Endodermal cell (in vitro differentiated cells): ENCODE measurements at regions not wholly inside any gene's neighbourhood (a gene's known extent, or its start where the extent isn't known, plus 50 kb on each side); places are given as distances from the start of the nearest gene placed in this dataset.
"Not testable (repeated sequence)": the region's sequence is repeated elsewhere in the genome, so short reads cannot be mapped to it uniquely, and the experiment has no call there.

Source experiments
- DNase-seq: peaks from one replicate; pipeline ENCODE4 v3.0.0-alpha.2; 2017
- H3K27ac ChIP-seq: 2 replicates; pipeline ENCODE4 v1.5.1; 2013; ENCODE audit warnings: mild to moderate bottlenecking, low read depth, low read length, moderate library complexity
- H3K27me3 ChIP-seq: 2 replicates; pipeline ENCODE4 v1.6.1; 2013; ENCODE audit warnings: mild to moderate bottlenecking, low read length, moderate library complexity; ENCODE audit not compliant: insufficient read depth, control insufficient read depth, poor library complexity, severe bottlenecking
- H3K36me3 ChIP-seq: 2 replicates; pipeline ENCODE4 v1.7.0; 2013; ENCODE audit warnings: mild to moderate bottlenecking, low read length, moderate library complexity; ENCODE audit not compliant: control insufficient read depth, insufficient read depth
- H3K4me1 ChIP-seq: one replicate; pipeline ENCODE4 v1.7.0; 2013; ENCODE audit warnings: low read length; ENCODE audit not compliant: control insufficient read depth, insufficient read depth
- H3K4me3 ChIP-seq: 2 replicates; pipeline ENCODE4 v1.5.1; 2013; ENCODE audit warnings: mild to moderate bottlenecking, low read length, moderate library complexity
- H3K9ac ChIP-seq: 2 replicates; pipeline ENCODE4 v1.6.1; 2013; ENCODE audit warnings: mild to moderate bottlenecking, low read length, moderate library complexity; ENCODE audit not compliant: poor library complexity, severe bottlenecking; ENCODE audit errors: extremely low read depth
- H3K9me3 ChIP-seq: 2 replicates; pipeline ENCODE4 v1.6.1; 2013; ENCODE audit warnings: mild to moderate bottlenecking, low read length, moderate library complexity; ENCODE audit not compliant: control insufficient read depth
- H3K27ac Mint-ChIP-seq: 2 replicates; pipeline ENCODE4 v1.8.0; 2020; ENCODE audit warnings: mixed read lengths
- H3K27me3 Mint-ChIP-seq: 2 replicates; pipeline ENCODE4 v1.8.0; 2021; ENCODE audit warnings: mild to moderate bottlenecking, mixed read lengths; ENCODE audit not compliant: insufficient read depth
- H3K36me3 Mint-ChIP-seq: 2 replicates; pipeline ENCODE4 v1.8.0; 2020; ENCODE audit warnings: low read depth, mixed read lengths
- H3K4me1 Mint-ChIP-seq: 2 replicates; pipeline ENCODE4 v1.8.0; 2020; ENCODE audit warnings: mixed read lengths
- H3K4me3 Mint-ChIP-seq: 2 replicates; pipeline ENCODE4 v1.8.0; 2020; ENCODE audit warnings: mild to moderate bottlenecking, moderate library complexity, mixed read lengths
- H3K9me3 Mint-ChIP-seq: 2 replicates; pipeline ENCODE4 v1.8.0; 2020; ENCODE audit warnings: mild to moderate bottlenecking, mixed read lengths
- CTCF ChIP-seq: fragments of 200-600 bp; sonication (generic); conservative IDR thresholded peaks from 2 replicates; pipeline ENCODE4 v1.5.0; 2021; ENCODE audit warnings: antibody characterized with exemption, mild to moderate bottlenecking
- WGBS, 2 experiments: methylation state at CpG; one replicate each; pipeline versions ENCODE4 v1.1.5 to v1.1.7; 2013; ENCODE audit warnings: missing lambda C conversion rate in 2 of 2, mixed read lengths in 1 of 2; ENCODE audit not compliant: insufficient coverage in 1 of 2, insufficient read length in 1 of 2; 5-methylcytosine and 5-hydroxymethylcytosine counted together

- H3K4me3 ChIP-seq, result no peak overlapping the region
- peaks cover 7% of the 10 kb centered on the region for H3K9me3 ChIP-seq
- H3K4me1 ChIP-seq, result no peaks in the 10 kb centered on the region
- Mint-ChIP-seq H3K27ac (no peak overlapping the region), H3K4me1 (no peaks in the 10 kb centered on the region), H3K36me3 (no peaks in the 10 kb centered on the region), H3K9me3 (peaks cover 37% of the 10 kb centered on the region), H3K27me3 (peaks cover 2% of the 10 kb centered on the region), H3K4me3 (no peak overlapping the region)
- no peak overlapping the region for H3K9ac ChIP-seq
- no peaks in the 10 kb centered on the region for H3K36me3 ChIP-seq
- peak; percentile 10 for DNase-seq
- no peak for TF ChIP-seq CTCF
- no peaks in the 10 kb centered on the region for H3K27me3 ChIP-seq
- WGBS, 2 experiments, result 60% methylated on average over 5 of the region's 5 CpGs; no CpG with 5 or more reads in 1 of the 2 experiments
- no peak overlapping the region for H3K27ac ChIP-seq
Observed at GRCh38 chr14:105711841-105712460, 185.6 kb downstream of the TMEM121 start.

GRCh38 chr14:105712670-105713069 lies 186.3 kb downstream of the TMEM121 start:
- H3K36me3 Mint-ChIP-seq, H3K27ac ChIP-seq: not testable (repeated sequence)
- peaks cover 37% of the 10 kb centered on the region for H3K9me3 Mint-ChIP-seq

GRCh38 chr14:105713160-105713559 lies 186.8 kb downstream of the TMEM121 start:
- H3K9me3 Mint-ChIP-seq, result peaks cover 33% of the 10 kb centered on the region
- H3K27ac Mint-ChIP-seq, H3K36me3 Mint-ChIP-seq, H3K4me3 ChIP-seq, H3K4me1 ChIP-seq, H3K27ac ChIP-seq, H3K36me3 ChIP-seq, H3K27me3 ChIP-seq, H3K9me3 ChIP-seq, H3K9ac ChIP-seq, H3K27me3 Mint-ChIP-seq, H3K4me3 Mint-ChIP-seq, H3K4me1 Mint-ChIP-seq: not testable (repeated sequence)
- DNase-seq, result peak; percentile 3
- WGBS, 2 experiments, result 77% methylated on average over 17 of the region's 17 CpGs; no CpG with 5 or more reads in 1 of the 2 experiments

More at GRCh38 chr14:105712670-105713069, 186.3 kb downstream of the TMEM121 start:
- not testable (repeated sequence) for H3K4me1 ChIP-seq, H3K4me1 Mint-ChIP-seq, H3K36me3 ChIP-seq, H3K27me3 ChIP-seq, H3K4me3 ChIP-seq, H3K9me3 ChIP-seq, H3K4me3 Mint-ChIP-seq, H3K27me3 Mint-ChIP-seq, H3K9ac ChIP-seq, H3K27ac Mint-ChIP-seq
- 81 to 100% methylated on average over 1 to 6 of the region's 18 CpGs for WGBS, 2 experiments
- peak; percentile 13 for DNase-seq

- not testable (repeated sequence) for H3K27ac ChIP-seq, H3K36me3 ChIP-seq, H3K27me3 Mint-ChIP-seq, H3K9me3 ChIP-seq, H3K36me3 Mint-ChIP-seq, H3K9ac ChIP-seq, H3K4me1 Mint-ChIP-seq, H3K4me3 Mint-ChIP-seq, H3K4me1 ChIP-seq, H3K27ac Mint-ChIP-seq, H3K27me3 ChIP-seq, H3K4me3 ChIP-seq
- peak; percentile 1 for DNase-seq
- WGBS, 2 experiments, result 73 to 78% methylated on average over 5 to 9 of the region's 10 CpGs
- H3K9me3 Mint-ChIP-seq, result peaks cover 27% of the 10 kb centered on the region
Observed at GRCh38 chr14:105713836-105714235, 187.5 kb downstream of the TMEM121 start.

GRCh38 chr14:105718787-105719186 lies 192.4 kb downstream of the TMEM121 start:
- not testable (repeated sequence) for H3K27me3 ChIP-seq, H3K4me3 ChIP-seq, H3K36me3 ChIP-seq, H3K4me3 Mint-ChIP-seq, H3K9me3 ChIP-seq, H3K27ac ChIP-seq, DNase-seq, H3K27ac Mint-ChIP-seq, H3K9ac ChIP-seq, H3K36me3 Mint-ChIP-seq, H3K4me1 Mint-ChIP-seq, H3K27me3 Mint-ChIP-seq, H3K4me1 ChIP-seq
- peaks cover 31% of the 10 kb centered on the region for H3K9me3 Mint-ChIP-seq
- 40 to 88% methylated on average over 1 to 4 of the region's 7 CpGs for WGBS, 2 experiments

GRCh38 chr14:105720106-105720505 lies 193.7 kb downstream of the TMEM121 start:
- not testable (repeated sequence) for H3K27me3 ChIP-seq, H3K4me1 ChIP-seq, H3K4me1 Mint-ChIP-seq, H3K27ac ChIP-seq, H3K9me3 ChIP-seq, H3K27ac Mint-ChIP-seq, H3K4me3 Mint-ChIP-seq, H3K4me3 ChIP-seq, H3K36me3 ChIP-seq, H3K27me3 Mint-ChIP-seq, DNase-seq, H3K36me3 Mint-ChIP-seq, H3K9ac ChIP-seq
- H3K9me3 Mint-ChIP-seq, result peaks cover 40% of the 10 kb centered on the region
- no CpG with 5 or more reads among the region's 12 CpGs for WGBS, 2 experiments
